Uterus (tissue), 3 donors: ENCODE measurements at regions not wholly inside any gene's neighbourhood (a gene's known extent, or its start where the extent isn't known, plus 50 kb on each side); places are given as distances from the start of the nearest gene placed in this dataset.

ENCODE experiments used
- DNase-seq, 2 donors: peaks; one replicate each; pipeline ENCODE4 v3.0.0-alpha.2; 2019 to 2020
- H3K27ac ChIP-seq, 2 donors: fragments of 200-600 bp; sonication (generic); 1 replicate in 1 of 2; 2 replicates in 1 of 2; pipeline ENCODE4 v1.5.1; 2016 to 2018
- H3K27me3 ChIP-seq, 2 donors: fragments of 200-600 bp; sonication (generic); one replicate each; pipeline ENCODE4 v1.5.1; 2018 to 2019; ENCODE audit warnings: control low read depth in 1 of 2
- H3K36me3 ChIP-seq, 2 donors: fragments of 200-600 bp; sonication (generic); one replicate each; pipeline ENCODE4 v1.5.1; 2019; ENCODE audit warnings: control low read depth in 1 of 2
- H3K4me1 ChIP-seq, 2 donors: fragments of 200-600 bp; sonication (generic); one replicate each; pipeline ENCODE4 v1.5.1; 2018 to 2019; ENCODE audit warnings: control low read depth in 1 of 2
- H3K4me3 ChIP-seq, 2 donors: fragments of 200-600 bp; sonication (generic); 1 replicate in 1 of 2; 2 replicates in 1 of 2; pipeline ENCODE4 v1.5.1; 2018 to 2019; ENCODE audit warnings: mild to moderate bottlenecking in 1 of 2
- H3K9me3 ChIP-seq, 2 donors: fragments of 200-600 bp; sonication (generic); one replicate each; pipeline ENCODE4 v1.5.1; 2019; ENCODE audit warnings: control low read depth in 1 of 2
- POLR2A ChIP-seq, 2 donors: fragments of 450-650 bp; IDR thresholded peaks; one replicate each; pipeline ENCODE4 v1.6.1; 2016; ENCODE audit warnings: antibody characterized with exemption in 2 of 2, mild to moderate bottlenecking in 1 of 2, moderate library complexity in 1 of 2
- intact Hi-C: fragments of 100-400 bp; cut with DNase I; formaldehyde crosslinking; loops from one replicate; pipeline ENCODE4 v1.15.1; 2023; ENCODE audit warnings: low total_unique reads
- TF ChIP-seq, protein P1 (sequence below), 4 experiments: fragments of 200-600 bp in 2 of 4; fragments of 450-650 bp in 2 of 4; sonication (generic) in 2 of 4; IDR thresholded peaks; one replicate each; pipeline ENCODE4 v1.5.1; 2016 to 2019; ENCODE audit warnings: antibody characterized with exemption in 4 of 4, mild to moderate bottlenecking in 2 of 4, moderate library complexity in 1 of 4
- donor health status: DM: yes; HTN: yes; CAD: no.

DNA sequence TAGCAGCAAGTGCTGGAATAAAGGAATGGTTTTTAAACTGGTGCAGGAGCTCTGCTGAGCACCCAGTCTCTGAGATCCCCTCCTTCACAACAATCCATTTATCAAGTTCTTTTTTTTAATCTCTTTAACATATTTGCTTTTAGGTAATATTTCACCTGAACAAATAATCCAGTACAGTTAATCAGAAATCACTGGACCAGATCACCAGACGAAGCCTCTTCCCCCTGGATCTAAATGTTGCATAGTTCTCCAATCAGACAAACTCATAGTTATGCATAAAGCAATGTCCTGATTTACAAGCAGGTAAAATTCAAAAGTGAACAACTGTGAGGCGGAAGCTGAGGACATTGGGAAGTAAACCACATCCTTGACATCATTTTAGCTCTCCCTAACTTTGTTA is 657.7 kb upstream of the RORB start:
- H3K4me1 ChIP-seq, result no peaks in the 10 kb centered on the region
- no peaks in the 10 kb centered on the region for H3K27me3 ChIP-seq
- H3K9me3 ChIP-seq, result no peaks in the 10 kb centered on the region
- intact Hi-C loops, result no loop called here
- TF ChIP-seq, protein P1, sequence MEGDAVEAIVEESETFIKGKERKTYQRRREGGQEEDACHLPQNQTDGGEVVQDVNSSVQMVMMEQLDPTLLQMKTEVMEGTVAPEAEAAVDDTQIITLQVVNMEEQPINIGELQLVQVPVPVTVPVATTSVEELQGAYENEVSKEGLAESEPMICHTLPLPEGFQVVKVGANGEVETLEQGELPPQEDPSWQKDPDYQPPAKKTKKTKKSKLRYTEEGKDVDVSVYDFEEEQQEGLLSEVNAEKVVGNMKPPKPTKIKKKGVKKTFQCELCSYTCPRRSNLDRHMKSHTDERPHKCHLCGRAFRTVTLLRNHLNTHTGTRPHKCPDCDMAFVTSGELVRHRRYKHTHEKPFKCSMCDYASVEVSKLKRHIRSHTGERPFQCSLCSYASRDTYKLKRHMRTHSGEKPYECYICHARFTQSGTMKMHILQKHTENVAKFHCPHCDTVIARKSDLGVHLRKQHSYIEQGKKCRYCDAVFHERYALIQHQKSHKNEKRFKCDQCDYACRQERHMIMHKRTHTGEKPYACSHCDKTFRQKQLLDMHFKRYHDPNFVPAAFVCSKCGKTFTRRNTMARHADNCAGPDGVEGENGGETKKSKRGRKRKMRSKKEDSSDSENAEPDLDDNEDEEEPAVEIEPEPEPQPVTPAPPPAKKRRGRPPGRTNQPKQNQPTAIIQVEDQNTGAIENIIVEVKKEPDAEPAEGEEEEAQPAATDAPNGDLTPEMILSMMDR (IDR thresholded peaks at IDR 0.05), result no peak
- no peak for TF ChIP-seq POLR2A (IDR thresholded peaks at IDR 0.05)
- no peak for DNase-seq
- no peak overlapping the region for H3K4me3 ChIP-seq
- no peaks in the 10 kb centered on the region for H3K36me3 ChIP-seq
- H3K27ac ChIP-seq, result no peak overlapping the region

DNA sequence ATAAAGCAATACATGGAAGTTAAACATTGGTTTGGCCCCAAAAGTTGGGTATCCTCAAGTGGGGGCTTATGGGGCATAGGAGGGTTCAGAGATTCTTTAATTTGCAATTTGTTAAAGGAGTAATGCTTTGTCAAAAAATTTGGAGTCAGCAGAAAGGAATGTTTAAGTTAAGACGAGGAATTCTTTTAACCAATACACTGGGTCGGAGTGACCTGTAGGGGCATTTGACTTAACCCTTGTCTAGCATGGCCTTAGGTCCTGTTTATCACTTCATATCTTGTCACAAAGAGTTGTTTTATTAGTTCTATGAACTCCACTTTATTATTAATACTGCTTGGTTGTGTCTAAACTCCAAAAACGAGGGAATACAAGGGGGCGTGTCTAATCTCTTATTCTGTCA is 656.1 kb upstream of the RORB start:
- Histone ChIP-seq H3K4me1 (no peaks in the 10 kb centered on the region), H3K4me3 (no peak overlapping the region), H3K9me3 (no peaks in the 10 kb centered on the region), H3K27me3 (no peaks in the 10 kb centered on the region), H3K27ac (no peak overlapping the region), H3K36me3 (no peaks in the 10 kb centered on the region)
- intact Hi-C loops, result no loop called here
- no peak for DNase-seq
- TF ChIP-seq, protein P1 (IDR thresholded peaks at IDR 0.05), result no peak

DNA sequence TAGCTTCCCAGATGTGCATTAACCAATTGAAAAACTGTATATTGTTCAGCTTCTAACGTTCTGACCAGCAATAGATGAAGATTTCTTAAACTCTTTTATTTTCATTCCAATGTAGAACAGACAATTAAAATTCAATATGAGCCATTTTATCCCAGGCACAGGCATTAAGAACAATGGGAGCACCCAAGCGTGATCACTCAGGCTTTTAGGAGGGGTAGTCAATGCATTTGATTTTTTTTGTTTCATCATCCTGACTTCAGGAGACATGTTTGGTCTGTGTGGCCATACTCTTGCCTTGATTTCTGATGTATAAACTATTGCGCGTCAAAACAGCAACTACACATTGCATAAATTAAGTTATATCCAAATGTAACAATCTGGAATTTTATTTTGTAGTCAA is 653.0 kb upstream of the RORB start:
- Histone ChIP-seq H3K4me1 (no peaks in the 10 kb centered on the region), H3K9me3 (no peaks in the 10 kb centered on the region), H3K27ac (no peak overlapping the region), H3K4me3 (no peak overlapping the region), H3K27me3 (no peaks in the 10 kb centered on the region), H3K36me3 (no peaks in the 10 kb centered on the region)
- no peak for DNase-seq
- TF ChIP-seq, protein P1 (IDR thresholded peaks at IDR 0.05), result no peak
- no peak for TF ChIP-seq POLR2A (IDR thresholded peaks at IDR 0.05)
- intact Hi-C loops, result no loop called here

DNA sequence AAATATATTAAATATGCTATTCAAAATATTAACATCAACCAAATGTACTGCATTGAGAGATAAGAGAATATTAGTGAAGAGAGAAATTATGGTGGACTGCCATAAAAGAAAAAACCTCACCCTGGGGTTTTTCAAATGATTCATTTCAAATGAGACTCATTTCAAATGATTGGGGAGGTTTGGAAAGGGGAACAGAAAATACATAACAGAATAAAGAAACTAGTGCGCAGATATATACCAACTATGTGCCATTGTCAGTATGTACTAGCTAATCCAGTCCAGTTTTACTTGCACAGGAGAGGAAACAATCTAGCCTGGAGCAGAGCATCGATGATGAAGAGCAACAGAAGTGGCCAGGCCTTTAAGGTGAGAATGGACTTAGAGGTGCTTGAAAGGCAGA is 651.6 kb upstream of the RORB start:
- no peak for TF ChIP-seq POLR2A (IDR thresholded peaks at IDR 0.05)
- TF ChIP-seq, protein P1 (IDR thresholded peaks at IDR 0.05), result no peak
- Histone ChIP-seq H3K4me1 (no peaks in the 10 kb centered on the region), H3K4me3 (no peak overlapping the region), H3K27me3 (no peaks in the 10 kb centered on the region), H3K36me3 (no peaks in the 10 kb centered on the region), H3K9me3 (no peaks in the 10 kb centered on the region), H3K27ac (no peak overlapping the region)
- no peak for DNase-seq
- intact Hi-C loops, result no loop called here

DNA sequence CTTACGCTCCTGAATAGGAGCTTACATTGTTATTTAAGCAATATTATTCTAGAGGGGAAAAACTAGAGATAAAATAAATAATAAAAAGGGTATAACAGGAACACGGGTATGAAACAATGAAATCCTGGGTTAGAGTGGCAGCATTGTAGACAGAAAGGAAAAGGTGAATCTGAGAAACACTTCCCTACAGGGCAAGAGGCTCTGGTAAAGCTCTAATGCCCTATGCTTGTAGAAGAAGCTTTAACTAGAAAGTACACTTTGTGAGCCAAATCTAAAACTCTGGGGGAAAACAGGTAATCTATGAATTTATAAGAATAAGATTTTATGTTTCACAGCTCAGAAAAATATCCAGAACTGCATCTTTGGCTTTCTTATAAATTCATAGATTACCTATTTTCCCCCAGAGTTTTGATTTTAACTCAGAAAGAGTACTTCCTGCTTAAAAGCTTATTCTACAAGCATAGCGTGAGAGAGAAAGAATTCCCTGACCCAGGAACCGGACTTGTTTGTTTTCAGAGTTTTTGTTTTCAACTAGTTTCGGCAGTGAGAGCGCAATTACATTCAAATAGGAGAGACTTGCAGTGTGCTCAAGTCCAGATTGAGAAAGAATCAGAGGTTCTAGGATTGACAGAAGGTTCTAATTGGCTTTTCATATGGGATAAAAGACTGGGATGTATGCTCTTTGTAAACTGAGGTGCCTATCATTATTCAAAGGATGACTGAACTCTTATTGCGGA is 651.0 kb upstream of the RORB start:
- Histone ChIP-seq H3K27me3 (no peaks in the 10 kb centered on the region), H3K27ac (no peak overlapping the region), H3K36me3 (no peaks in the 10 kb centered on the region), H3K4me3 (no peak overlapping the region), H3K4me1 (no peaks in the 10 kb centered on the region), H3K9me3 (no peaks in the 10 kb centered on the region)
- intact Hi-C loops, result no loop called here
- no peak for DNase-seq
- TF ChIP-seq, protein P1 (IDR thresholded peaks at IDR 0.05), result no peak
